ENCODE measurements at regions not wholly inside any gene's neighbourhood (a gene's known extent, or its start where the extent isn't known, plus 50 kb on each side); places are given as distances from the start of the nearest gene placed in this dataset.

DNA sequence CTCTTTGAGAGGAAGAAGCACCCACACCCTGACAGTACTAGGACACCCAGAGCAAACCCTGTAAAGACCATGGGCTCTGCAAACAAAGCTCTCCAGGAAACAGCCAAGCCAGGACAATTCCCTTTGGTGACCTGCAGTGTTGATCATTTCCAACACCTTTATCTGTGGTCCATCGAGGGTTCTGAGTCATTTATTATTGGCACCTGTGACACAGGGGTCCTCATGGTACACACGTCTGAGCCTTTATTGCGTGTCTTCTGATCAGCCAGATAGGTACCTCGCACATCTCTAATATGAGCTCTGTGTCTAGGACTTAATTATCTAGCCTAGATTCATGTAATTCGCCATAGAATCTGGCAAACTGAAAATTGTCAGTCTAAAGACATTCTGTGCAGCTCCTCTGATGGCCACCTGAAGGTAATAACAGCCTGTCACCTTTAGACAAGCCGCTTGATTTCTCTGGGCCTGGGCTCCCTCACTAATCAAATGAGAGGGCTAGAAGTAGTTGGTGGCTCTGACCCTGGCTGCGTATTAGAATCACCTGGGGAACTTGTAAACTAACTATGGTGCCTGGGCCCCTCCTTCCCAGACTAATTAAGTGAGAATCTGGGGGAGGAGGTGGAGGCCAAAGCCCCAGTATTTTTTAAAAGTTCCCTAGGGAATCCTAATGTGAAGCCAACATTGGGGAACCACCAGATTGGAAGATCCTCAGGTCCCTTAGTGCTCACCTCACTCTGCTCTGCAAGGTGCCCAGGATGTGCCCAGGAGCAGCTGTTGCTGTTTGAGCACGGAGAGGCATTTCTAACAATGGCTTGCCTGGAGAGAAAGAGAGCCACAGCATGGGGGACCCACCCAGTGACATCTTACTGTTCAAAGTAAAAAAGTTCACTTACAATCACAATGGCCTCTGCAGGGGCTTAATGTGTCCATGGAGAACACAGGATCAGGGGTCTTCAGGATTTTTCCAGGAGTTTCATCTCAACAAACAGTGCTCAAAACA lies 122.0 kb upstream of the ARID1B start:
- Mint-ChIP-seq H3K4me3 (no peak overlapping the region), H3K27ac (peak overlapping the region in 2 of 6 donors; percentile 15 to 43), H3K9me3 (peaks cover 0 to 4% (median 0%) of the 10 kb centered on the region in 7 donors), H3K4me1 (peaks cover 8 to 19% (median 12%) of the 10 kb centered on the region in 3 donors), H3K27me3 (no peaks in the 10 kb centered on the region), H3K36me3 (no peaks in the 10 kb centered on the region)
- DNase-seq, result no peak
- no peak for ATAC-seq (ENCODE audit: low read depth in 2 of 2)

DNA sequence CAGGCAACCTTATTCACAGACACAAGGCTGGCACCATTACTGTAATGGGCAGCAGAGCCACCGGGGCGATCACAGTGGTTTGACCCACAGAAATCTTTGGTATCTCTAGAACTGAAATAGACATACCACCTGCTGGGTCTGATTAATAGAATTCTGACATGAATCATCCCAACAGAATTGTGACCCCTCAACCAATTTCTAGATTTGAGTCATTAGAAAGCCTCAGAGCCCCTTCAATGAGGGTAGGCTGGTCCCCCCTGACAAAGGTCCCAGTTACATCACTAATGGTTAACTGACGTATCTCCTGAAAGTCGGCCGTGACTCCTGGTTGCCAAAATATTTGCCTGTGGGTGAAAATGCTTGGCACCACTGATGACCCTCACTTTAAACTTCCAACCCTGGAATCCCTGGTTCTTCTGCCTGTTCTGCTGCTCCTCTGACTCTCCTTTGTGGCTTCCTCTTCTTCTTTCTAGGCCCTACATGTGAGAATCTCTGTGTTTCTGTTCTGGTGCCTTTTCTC lies 124.9 kb upstream of the ARID1B start:
- Mint-ChIP-seq H3K27ac (peak overlapping the region in 1 of 6 donors; percentile 23), H3K9me3 (peaks cover 0 to 4% (median 0%) of the 10 kb centered on the region in 7 donors), H3K4me1 (peaks cover 14 to 17% (median 17%) of the 10 kb centered on the region in 3 donors), H3K27me3 (no peaks in the 10 kb centered on the region), H3K4me3 (no peak overlapping the region), H3K36me3 (no peaks in the 10 kb centered on the region)
- ATAC-seq (ENCODE audit: low read depth in 2 of 2) (no peak), DNase-seq (no peak)

DNA sequence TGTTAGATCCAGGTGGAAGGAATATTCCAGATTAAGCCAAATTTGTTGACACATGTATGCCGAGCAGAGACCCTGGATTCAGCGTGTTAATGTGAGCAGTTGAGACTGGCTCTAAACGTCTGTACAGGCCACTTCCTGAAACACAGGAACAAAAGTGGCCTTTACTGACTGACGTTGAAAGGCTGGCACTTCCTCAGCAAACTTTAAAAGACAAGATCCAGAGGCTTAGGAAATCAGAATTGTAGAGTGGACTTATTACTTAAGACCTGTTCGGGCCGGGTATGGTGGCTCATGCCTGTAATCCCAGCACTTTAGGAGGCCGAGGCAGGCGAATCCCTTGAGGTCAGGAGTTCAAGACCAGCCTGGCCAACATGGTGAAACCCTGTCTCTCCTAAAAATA lies 125.7 kb upstream of the ARID1B start:
- no peak overlapping the region for H3K27ac Mint-ChIP-seq

DNA sequence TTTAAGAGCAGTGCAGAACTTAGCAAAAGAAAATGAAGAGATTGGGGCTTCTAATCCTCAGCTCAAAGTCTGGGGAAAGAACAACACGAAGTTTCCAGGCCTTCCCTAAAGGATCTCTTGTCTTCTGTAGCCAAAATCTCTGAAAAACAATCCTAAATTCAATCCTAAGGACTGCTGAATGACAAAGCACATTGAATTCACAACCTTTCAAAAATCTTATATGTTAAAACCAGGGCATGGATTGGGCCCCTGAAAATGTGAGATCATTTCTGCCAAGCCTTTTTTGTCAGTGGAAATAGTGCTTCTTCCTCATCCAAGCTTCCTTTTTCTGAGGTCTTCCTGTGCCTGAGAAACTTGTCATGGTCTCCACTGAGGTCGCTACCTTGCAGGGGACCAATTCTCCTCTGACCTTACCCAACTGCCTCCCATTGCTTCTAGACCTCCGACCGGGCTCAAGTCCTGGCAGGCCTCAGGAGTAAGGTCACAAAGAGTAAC lies 126.2 kb upstream of the ARID1B start:
- H3K4me3 Mint-ChIP-seq, result no peak overlapping the region
- H3K27me3 Mint-ChIP-seq, result peaks cover 1 to 11% (median 2%) of the 10 kb centered on the region in 3 donors
- no peak overlapping the region for H3K27ac Mint-ChIP-seq
- no peak for ATAC-seq (ENCODE audit: low read depth in 2 of 2)
- no peaks in the 10 kb centered on the region for H3K36me3 Mint-ChIP-seq
- peaks cover 23 to 28% (median 24%) of the 10 kb centered on the region in 3 donors for H3K4me1 Mint-ChIP-seq
- no peak for DNase-seq
- H3K9me3 Mint-ChIP-seq, result peaks cover 0 to 4% (median 0%) of the 10 kb centered on the region in 7 donors

More for the DNA sequence above, 125.7 kb upstream of the ARID1B start:
- no peak for DNase-seq
- H3K9me3 Mint-ChIP-seq, result peaks cover 0 to 4% (median 0%) of the 10 kb centered on the region in 7 donors
- peaks cover 0 to 5% (median 0%) of the 10 kb centered on the region in 3 donors for H3K27me3 Mint-ChIP-seq
- ATAC-seq (ENCODE audit: low read depth in 2 of 2), result no peak
- H3K4me3 Mint-ChIP-seq, result no peak overlapping the region
- H3K36me3 Mint-ChIP-seq, result no peaks in the 10 kb centered on the region
- peaks cover 21 to 25% (median 24%) of the 10 kb centered on the region in 3 donors for H3K4me1 Mint-ChIP-seq

DNA sequence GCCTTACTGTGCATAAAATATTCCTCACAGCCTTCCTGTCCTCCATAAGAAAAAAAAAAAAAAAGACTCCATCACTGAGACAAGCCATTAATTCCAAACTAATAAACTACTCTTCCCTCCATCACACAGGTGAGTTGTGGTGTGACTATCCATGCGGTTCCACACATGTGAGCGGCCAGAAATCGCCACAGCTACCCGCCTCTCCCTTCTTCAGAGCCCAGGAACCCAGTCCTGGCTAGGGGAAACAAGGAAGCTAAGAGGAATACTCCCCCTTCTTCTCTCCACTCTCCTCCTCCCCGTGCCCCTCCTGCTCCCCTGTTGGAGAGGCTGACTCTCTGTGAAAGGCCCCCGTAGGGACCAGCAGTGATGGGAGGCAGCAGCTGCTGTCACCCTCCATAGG lies 128.6 kb upstream of the ARID1B start:
- DNase-seq (no peak), ATAC-seq (ENCODE audit: low read depth in 2 of 2) (no peak)
- peak overlapping the region in 2 of 6 donors; percentile 57 to 74 for H3K27ac Mint-ChIP-seq
- H3K9me3 Mint-ChIP-seq, result peaks cover 0 to 4% (median 0%) of the 10 kb centered on the region in 7 donors
- H3K4me3 Mint-ChIP-seq, result peak overlapping the region in 3 of 8 donors; percentile 20 to 39 (median 32)
- peaks cover 27 to 30% (median 30%) of the 10 kb centered on the region in 3 donors for H3K4me1 Mint-ChIP-seq
- H3K36me3 Mint-ChIP-seq, result no peaks in the 10 kb centered on the region
- H3K27me3 Mint-ChIP-seq, result peaks cover 5 to 17% (median 11%) of the 10 kb centered on the region in 3 donors

DNA sequence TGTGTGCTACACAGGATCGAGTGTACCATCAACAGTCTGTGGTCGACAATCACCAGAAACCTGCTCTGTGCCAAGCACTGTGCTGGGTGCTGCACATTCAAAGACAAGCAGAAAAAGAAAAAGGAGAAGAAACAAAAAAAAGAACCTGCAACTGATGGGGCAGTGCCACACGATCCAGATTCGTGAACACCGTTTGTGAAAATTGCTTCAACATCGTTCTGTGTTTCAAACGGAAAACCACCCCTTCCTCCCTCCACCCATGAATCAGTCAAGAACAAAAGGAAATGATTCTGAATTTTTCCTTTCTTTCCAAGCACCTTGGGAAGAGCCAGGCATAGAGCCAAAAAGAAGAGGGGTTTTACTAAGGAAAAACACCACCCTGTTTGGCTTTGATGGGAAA lies 129.2 kb upstream of the ARID1B start:
- no peaks in the 10 kb centered on the region for H3K36me3 Mint-ChIP-seq
- DNase-seq, result no peak
- peaks cover 5 to 17% (median 11%) of the 10 kb centered on the region in 3 donors for H3K27me3 Mint-ChIP-seq
- peaks cover 0 to 4% (median 0%) of the 10 kb centered on the region in 7 donors for H3K9me3 Mint-ChIP-seq
- ATAC-seq (ENCODE audit: low read depth in 2 of 2), result peak in 1 of 2 donors; percentile 32
- peaks cover 32 to 35% (median 35%) of the 10 kb centered on the region in 3 donors for H3K4me1 Mint-ChIP-seq
- peak overlapping the region in 2 of 6 donors; percentile 8 to 57 for H3K27ac Mint-ChIP-seq
- H3K4me3 Mint-ChIP-seq, result peak overlapping the region in 6 of 8 donors; percentile 1 to 75 (median 58)

DNA sequence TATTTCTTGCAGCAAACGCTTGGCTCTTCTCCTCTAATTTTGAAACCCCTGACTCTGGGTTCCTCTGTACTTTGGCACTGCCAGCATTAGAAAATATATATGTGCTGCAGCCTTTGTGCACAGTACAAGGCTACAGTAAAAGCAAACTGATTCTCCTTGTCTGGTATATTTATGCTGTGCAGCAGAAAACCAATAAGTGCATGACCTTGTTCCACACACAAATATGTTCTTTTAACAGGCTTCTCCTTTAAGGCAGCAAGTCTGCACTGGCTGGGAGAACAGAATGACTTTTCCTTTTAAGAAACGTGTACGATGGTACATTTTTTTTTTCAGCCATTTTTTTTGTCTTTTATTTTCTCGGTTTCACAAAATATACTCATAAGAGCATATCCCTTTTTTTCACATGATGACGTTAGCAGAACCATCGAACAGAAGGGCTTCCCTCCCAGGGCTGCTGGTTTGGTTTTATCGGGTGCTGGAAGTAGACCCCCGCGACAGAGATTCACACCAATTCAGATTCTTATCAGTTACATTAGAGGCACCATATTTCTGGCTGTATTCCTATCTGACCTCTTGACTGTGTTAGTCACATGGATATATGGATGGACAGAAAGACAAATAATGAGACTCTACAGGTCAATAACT lies 129.9 kb upstream of the ARID1B start:
- H3K9me3 Mint-ChIP-seq, result peaks cover 0 to 4% (median 0%) of the 10 kb centered on the region in 7 donors
- ATAC-seq (ENCODE audit: low read depth in 2 of 2) (peak in 1 of 2 donors; percentile 67), DNase-seq (no peak)
- H3K4me3 Mint-ChIP-seq, result peak overlapping the region; percentile 2 to 75 (median 61)
- peak overlapping the region in 2 of 6 donors; percentile 54 to 73 for H3K27ac Mint-ChIP-seq
- peaks cover 32 to 43% (median 36%) of the 10 kb centered on the region in 3 donors for H3K4me1 Mint-ChIP-seq
- no peaks in the 10 kb centered on the region for H3K36me3 Mint-ChIP-seq
- peaks cover 5 to 17% (median 11%) of the 10 kb centered on the region in 3 donors for H3K27me3 Mint-ChIP-seq

DNA sequence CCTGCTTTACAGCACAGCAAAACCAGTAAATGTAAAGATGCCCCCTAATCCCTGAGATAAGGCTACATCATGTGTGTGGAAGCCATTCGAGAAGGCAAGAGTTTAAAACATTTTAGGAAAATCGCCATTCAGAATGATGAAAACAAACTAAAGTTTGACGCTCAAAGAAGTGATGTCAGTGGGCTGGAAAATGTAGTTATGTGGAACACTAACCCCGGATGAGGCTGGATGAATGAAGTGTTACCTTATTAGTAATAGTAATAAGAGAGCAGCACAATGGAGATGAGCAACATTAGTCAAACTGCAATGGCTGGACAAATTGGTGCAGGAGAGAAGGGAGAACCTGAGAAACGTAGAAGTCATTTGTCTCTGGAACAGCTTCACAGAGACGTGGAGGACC lies 130.7 kb upstream of the ARID1B start:
- ATAC-seq (ENCODE audit: low read depth in 2 of 2) (no peak), DNase-seq (no peak)
- Mint-ChIP-seq H3K27ac (no peak overlapping the region), H3K4me1 (peaks cover 32 to 43% (median 36%) of the 10 kb centered on the region in 3 donors), H3K9me3 (peaks cover 0 to 4% (median 0%) of the 10 kb centered on the region in 7 donors), H3K4me3 (peak overlapping the region in 2 of 8 donors; percentile 5 to 55), H3K27me3 (peaks cover 5 to 17% (median 11%) of the 10 kb centered on the region in 3 donors), H3K36me3 (no peaks in the 10 kb centered on the region)

DNA sequence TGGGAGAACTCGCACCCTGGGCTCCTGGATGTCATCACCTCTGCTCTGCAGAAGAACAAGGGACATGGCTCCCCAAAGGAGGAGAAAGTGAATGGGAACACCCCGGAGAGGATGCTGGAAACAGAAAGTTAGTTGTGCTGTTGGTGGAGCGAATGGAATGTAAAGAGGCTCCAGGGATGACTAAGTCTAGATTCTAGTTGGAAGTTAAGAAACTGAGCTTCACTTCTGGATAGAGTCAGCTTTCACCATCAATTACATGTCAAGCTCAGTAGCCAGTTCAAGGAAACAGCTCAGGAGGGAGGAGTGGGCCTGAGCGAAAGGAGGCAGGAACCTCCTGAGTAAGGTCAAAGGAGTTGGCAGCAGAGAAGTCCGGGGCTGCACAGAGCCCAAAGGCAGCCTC lies 132.1 kb upstream of the ARID1B start:
- Mint-ChIP-seq H3K27ac (no peak overlapping the region), H3K9me3 (no peaks in the 10 kb centered on the region), H3K4me1 (peaks cover 32 to 43% (median 36%) of the 10 kb centered on the region in 3 donors), H3K36me3 (no peaks in the 10 kb centered on the region), H3K4me3 (no peak overlapping the region), H3K27me3 (peaks cover 5 to 17% (median 11%) of the 10 kb centered on the region in 3 donors)
- ATAC-seq (ENCODE audit: low read depth in 2 of 2), result no peak
- no peak for DNase-seq

DNA sequence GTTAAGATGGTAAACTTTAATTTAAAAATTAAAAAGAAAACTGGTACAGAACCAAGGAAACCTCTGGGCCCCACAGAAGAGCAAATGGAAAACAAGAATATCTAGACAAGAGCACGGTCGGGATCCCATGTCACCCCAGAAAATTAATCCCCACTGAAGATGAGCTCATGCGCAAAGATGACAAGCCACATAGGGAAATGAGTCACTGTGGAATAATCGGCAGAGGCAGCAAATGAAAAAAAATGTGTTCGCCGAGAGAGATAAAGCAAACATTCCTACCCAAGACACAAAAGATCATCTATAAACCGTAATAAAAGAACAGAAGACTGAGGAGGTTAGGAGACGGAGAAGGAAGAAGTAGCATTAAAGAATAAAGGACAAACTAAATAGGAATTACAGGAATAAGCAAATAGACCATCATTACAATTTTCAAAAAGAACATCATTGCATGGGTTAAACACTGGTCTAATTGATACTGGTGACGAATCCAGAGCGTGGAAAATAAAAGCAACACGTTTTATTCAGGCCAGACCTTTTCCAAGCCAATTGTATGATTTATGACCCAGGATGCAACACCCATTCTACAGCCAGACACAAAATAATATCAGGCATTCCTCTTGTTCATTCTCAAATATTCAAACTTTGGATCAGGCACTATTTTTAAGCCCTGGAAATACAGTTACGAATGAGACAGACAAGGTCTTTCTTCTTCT lies 138.0 kb upstream of the ARID1B start:
- Mint-ChIP-seq H3K4me1 (peaks cover 35 to 51% (median 50%) of the 10 kb centered on the region in 3 donors), H3K36me3 (no peaks in the 10 kb centered on the region), H3K27me3 (no peaks in the 10 kb centered on the region), H3K4me3 (no peak overlapping the region), H3K27ac (peak overlapping the region in 1 of 6 donors; percentile 8), H3K9me3 (peaks cover 0 to 2% (median 0%) of the 10 kb centered on the region in 7 donors)
- DNase-seq (no peak), ATAC-seq (ENCODE audit: low read depth in 2 of 2) (no peak)

DNA sequence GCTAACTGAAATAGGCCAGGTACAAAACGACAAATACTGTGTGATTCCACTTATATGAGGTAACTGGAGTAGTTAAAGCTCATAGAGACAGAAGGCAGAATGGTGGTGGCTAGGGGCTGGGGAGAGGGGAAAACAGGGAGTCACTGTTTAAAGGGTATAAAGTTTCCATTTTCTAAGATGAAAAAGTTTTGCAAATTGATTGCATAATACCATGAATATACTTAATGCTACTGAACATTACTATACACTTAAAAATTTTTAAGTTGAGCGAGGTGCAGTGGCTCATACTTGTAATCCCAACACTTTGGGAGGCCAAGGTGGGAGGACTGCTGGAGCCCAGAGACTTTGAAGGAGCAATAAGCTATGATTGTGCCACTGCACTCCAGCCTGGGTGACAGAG lies 138.6 kb upstream of the ARID1B start:
- ATAC-seq (ENCODE audit: low read depth in 2 of 2) (no peak), DNase-seq (no peak)
- H3K27me3 Mint-ChIP-seq, result no peaks in the 10 kb centered on the region
- H3K36me3 Mint-ChIP-seq, result no peaks in the 10 kb centered on the region
- peaks cover 0 to 2% (median 0%) of the 10 kb centered on the region in 7 donors for H3K9me3 Mint-ChIP-seq
- peak overlapping the region in 2 of 6 donors; percentile 49 to 90 for H3K27ac Mint-ChIP-seq
- peaks cover 39 to 57% (median 56%) of the 10 kb centered on the region in 3 donors for H3K4me1 Mint-ChIP-seq
- no peak overlapping the region for H3K4me3 Mint-ChIP-seq

DNA sequence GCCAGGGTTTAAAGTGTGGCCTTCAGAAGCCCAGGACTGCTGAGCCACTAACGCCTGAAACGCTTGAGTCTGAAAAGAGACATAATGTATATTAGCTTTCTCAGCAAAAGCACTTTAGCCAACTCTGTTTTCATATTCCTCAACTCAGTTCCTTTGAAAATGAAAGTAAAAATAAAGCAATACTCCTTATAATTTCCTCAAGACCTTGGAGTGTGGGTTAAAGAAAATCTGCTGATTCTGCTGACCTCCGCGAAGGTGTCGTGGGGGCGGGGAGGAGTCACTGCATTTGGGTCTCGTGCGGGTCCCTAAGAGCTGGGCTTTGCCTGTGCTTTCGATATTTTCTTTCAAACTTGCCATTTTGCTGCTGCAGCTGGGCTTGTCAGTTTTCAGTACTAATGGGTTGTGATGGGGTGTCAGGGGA lies 142.2 kb upstream of the ARID1B start:
- H3K4me3 Mint-ChIP-seq, result peak overlapping the region; percentile 65 to 93 (median 78)
- peaks cover 0 to 2% (median 0%) of the 10 kb centered on the region in 7 donors for H3K9me3 Mint-ChIP-seq

More for the DNA sequence above, 142.2 kb upstream of the ARID1B start:
- Mint-ChIP-seq H3K27me3 (no peaks in the 10 kb centered on the region), H3K36me3 (no peaks in the 10 kb centered on the region), H3K4me1 (peaks cover 40 to 57% (median 49%) of the 10 kb centered on the region in 3 donors), H3K27ac (peak overlapping the region in 5 of 6 donors; percentile 87 to 98 (median 90))
- DNase-seq (no peak), ATAC-seq (ENCODE audit: low read depth in 2 of 2) (no peak)

Measured in naive B cell (primary cell).